A673 (cell line): ENCODE measurements at regions not wholly inside any gene's neighbourhood (a gene's known extent, or its start where the extent isn't known, plus 50 kb on each side); places are given as distances from the start of the nearest gene placed in this dataset.

Source experiments
- BruUV-seq: library from RNA; stranded (reverse); fragments of 400-500 nt; replicated peaks from 2 replicates; lab custom pipeline; 2021; lab: Mats Ljungman, UMichigan
- CTCF ChIA-PET: fragments of 300-600 bp; sonication (Branson Sonifier 250); formaldehyde crosslinking; loops from one replicate; lab custom pipeline; 2022; ENCODE audit warnings: antibody characterized with exemption; lab: Charles Lee
- POLR2A ChIA-PET: fragments of 300-600 bp; sonication (Branson Sonifier 250); formaldehyde crosslinking; loops from one replicate; lab custom pipeline; 2022; ENCODE audit warnings: antibody characterized with exemption; ENCODE audit not compliant: low non-redundant PET; lab: Charles Lee
- DNase-seq: peaks from one replicate; pipeline ENCODE4 v3.0.0-alpha.2; 2015; ENCODE audit warnings: low spot score
- H3K27ac ChIP-seq: fragments of 200-600 bp; sonication (generic); 2 replicates; pipeline ENCODE4 v1.5.1; 2016; ENCODE audit warnings: mixed run types, low read depth, mild to moderate bottlenecking, mixed read lengths, antibody characterized with exemption, low read length; ENCODE audit not compliant: poor library complexity, severe bottlenecking
- H3K27me3 ChIP-seq: fragments of 200-600 bp; sonication (generic); replicated peaks from 2 replicates; pipeline ENCODE4 v1.6.1; 2017; ENCODE audit warnings: mixed run types, low read depth, mild to moderate bottlenecking, mixed read lengths, antibody characterized with exemption, low read length; ENCODE audit not compliant: insufficient read depth, poor library complexity
- H3K36me3 ChIP-seq: fragments of 200-600 bp; sonication (generic); 2 replicates; pipeline ENCODE4 v1.6.1; 2016; ENCODE audit warnings: mixed run types, mild to moderate bottlenecking, mixed read lengths, antibody characterized with exemption, low read length; ENCODE audit not compliant: insufficient read depth, poor library complexity, severe bottlenecking
- H3K4me1 ChIP-seq: fragments of 200-600 bp; sonication (generic); 2 replicates; pipeline ENCODE4 v1.6.1; 2017; ENCODE audit warnings: mixed run types, mild to moderate bottlenecking, mixed read lengths, antibody characterized with exemption, low read length; ENCODE audit not compliant: insufficient read depth, poor library complexity, severe bottlenecking
- H3K4me3 ChIP-seq: fragments of 200-600 bp; sonication (generic); 2 replicates; pipeline ENCODE4 v1.5.1; 2016; ENCODE audit warnings: low read depth, mixed run types, mild to moderate bottlenecking, mixed read lengths, low read length; ENCODE audit not compliant: poor library complexity, severe bottlenecking
- H3K9me3 ChIP-seq: fragments of 200-600 bp; sonication (generic); 2 replicates; pipeline ENCODE4 v1.6.1; 2016; ENCODE audit warnings: mixed run types, low read depth, mild to moderate bottlenecking, mixed read lengths, antibody characterized with exemption, low read length; ENCODE audit not compliant: poor library complexity, severe bottlenecking
- CTCF ChIP-seq: fragments of 300-800, 200-600 bp; sonication (generic); conservative IDR thresholded peaks from 2 replicates; pipeline ENCODE4 v1.5.1; 2017; ENCODE audit warnings: low read depth, mild to moderate bottlenecking, antibody characterized with exemption, low read length, moderate library complexity, mixed read lengths
- EZH2 ChIP-seq: fragments of 200-600 bp; sonication (generic); IDR thresholded peaks from 2 replicates; pipeline ENCODE4 v1.6.1; 2017; ENCODE audit warnings: borderline replicate concordance, low read depth, mild to moderate bottlenecking, mixed read lengths, antibody characterized with exemption, low read length; ENCODE audit not compliant: poor library complexity, severe bottlenecking
- intact Hi-C: fragments of 100-400 bp; cut with micrococcal nuclease; formaldehyde crosslinking; loops from one replicate; pipeline ENCODE4 v1.10.0; 2022; ENCODE audit not compliant: unreplicated experiment

GRCh38 chr5:165231821-165232508 lies 1726.5 kb downstream of the MAT2B start:
- no peak for DNase-seq
- BruUV-seq = no TSS peak
- POLR2A ChIA-PET = no interaction called here
- H3K4me3 ChIP-seq = no peak overlapping the region
- H3K27ac ChIP-seq = no peak overlapping the region
- H3K36me3 ChIP-seq = no peaks in the 10 kb centered on the region
- H3K9me3 ChIP-seq = no peaks in the 10 kb centered on the region
- TF ChIP-seq EZH2 (no peak), CTCF (no peak)
- CTCF ChIA-PET = no interaction called here
- H3K27me3 ChIP-seq = peaks cover 7% of the 10 kb centered on the region
- no peaks in the 10 kb centered on the region for H3K4me1 ChIP-seq
- intact Hi-C loops = no loop called here

- intact Hi-C loops = no loop called here
- no peak overlapping the region for H3K4me3 ChIP-seq
- CTCF ChIA-PET = no interaction called here
- no peak overlapping the region for H3K27ac ChIP-seq
- H3K4me1 ChIP-seq = no peaks in the 10 kb centered on the region
- no peaks in the 10 kb centered on the region for H3K9me3 ChIP-seq
- no peak for TF ChIP-seq CTCF
- no peak for TF ChIP-seq EZH2
- POLR2A ChIA-PET = no interaction called here
- BruUV-seq = no TSS peak
- DNase-seq = no peak
- H3K36me3 ChIP-seq = no peaks in the 10 kb centered on the region
- peaks cover 7% of the 10 kb centered on the region for H3K27me3 ChIP-seq
Observed at GRCh38 chr5:165232509-165233028, 1727.2 kb downstream of the MAT2B start.

- BruUV-seq = no TSS peak
- CTCF ChIA-PET = no interaction called here
- POLR2A ChIA-PET = no interaction called here
Observed at GRCh38 chr5:165241811-165242210, 1736.4 kb downstream of the MAT2B start.

More at GRCh38 chr5:165241811-165242210, 1736.4 kb downstream of the MAT2B start:
- Histone ChIP-seq H3K9me3 (no peaks in the 10 kb centered on the region), H3K4me1 (no peaks in the 10 kb centered on the region), H3K36me3 (no peaks in the 10 kb centered on the region), H3K27ac (no peak overlapping the region), H3K4me3 (no peak overlapping the region), H3K27me3 (peaks cover 20% of the 10 kb centered on the region)
- no peak for DNase-seq
- TF ChIP-seq EZH2 (no peak), CTCF (no peak)
- intact Hi-C loops = no loop called here
